ENCODE measurements at regions not wholly inside any gene's neighbourhood (a gene's known extent, or its start where the extent isn't known, plus 50 kb on each side); places are given as distances from the start of the nearest gene placed in this dataset.

- TF ChIP-seq CTCF (IDR thresholded peaks at IDR 0.05; ENCODE audit: low read depth, low read length) (no peak), MYC (IDR thresholded peaks at IDR 0.05; ENCODE audit: low read depth, low read length) (no peak), MAX (IDR thresholded peaks at IDR 0.05; ENCODE audit: low read depth, low read length) (no peak), POLR2A (IDR thresholded peaks at IDR 0.05; ENCODE audit: extremely low read depth, insufficient read length) (no peak)
Observed at GRCh38 chr3:34868935-34869334, 770.4 kb upstream of the ARPP21 start.
